A172 (cell line): ENCODE measurements at regions not wholly inside any gene's neighbourhood (a gene's known extent, or its start where the extent isn't known, plus 50 kb on each side); places are given as distances from the start of the nearest gene placed in this dataset.

Source experiments
- DNase-seq: peaks from one replicate; pipeline ENCODE4 v3.0.0-alpha.2; 2015; ENCODE audit warnings: low spot score

GRCh38 chr2:71891719-71892422 lies 255.8 kb downstream of the CYP26B1 start:
- DNase-seq, result no peak

- DNase-seq, result no peak
These were observed 256.5 kb downstream of the CYP26B1 start for GRCh38 chr2:71891155-71891554.

- DNase-seq, result no peak
These were observed 257.6 kb downstream of the CYP26B1 start for GRCh38 chr2:71889759-71890684.

GRCh38 chr2:71888751-71889445 lies 258.8 kb downstream of the CYP26B1 start:
- no peak for DNase-seq

GRCh38 chr2:71887196-71887595 lies 260.5 kb downstream of the CYP26B1 start:
- no peak for DNase-seq

GRCh38 chr2:71886241-71886640 lies 261.4 kb downstream of the CYP26B1 start:
- no peak for DNase-seq

GRCh38 chr2:71884303-71885042 lies 263.2 kb downstream of the CYP26B1 start:
- peak; percentile 69 for DNase-seq

GRCh38 chr2:71882949-71883472 lies 264.7 kb downstream of the CYP26B1 start:
- DNase-seq, result peak; percentile 86

GRCh38 chr2:71882236-71882946 lies 265.3 kb downstream of the CYP26B1 start:
- no peak for DNase-seq

- DNase-seq, result peak; percentile 81
These were observed 266.6 kb downstream of the CYP26B1 start for GRCh38 chr2:71880846-71881610.

GRCh38 chr2:71880287-71880686 lies 267.4 kb downstream of the CYP26B1 start:
- no peak for DNase-seq

- DNase-seq, result peak; percentile 18
These were observed 268.0 kb downstream of the CYP26B1 start for GRCh38 chr2:71879509-71880184.

- DNase-seq, result no peak
These were observed 268.8 kb downstream of the CYP26B1 start for GRCh38 chr2:71878626-71879508.

GRCh38 chr2:71877636-71878035 lies 270.0 kb downstream of the CYP26B1 start:
- DNase-seq, result no peak

- DNase-seq, result no peak
These were observed 270.9 kb downstream of the CYP26B1 start for GRCh38 chr2:71876542-71877451.

- no peak for DNase-seq
These were observed 275.1 kb downstream of the CYP26B1 start for GRCh38 chr2:71872466-71873051.
